ENCODE measurements at regions not wholly inside any gene's neighbourhood (a gene's known extent, or its start where the extent isn't known, plus 50 kb on each side); places are given as distances from the start of the nearest gene placed in this dataset.

GRCh38 chr3:76958274-76958673 is 81.6 kb upstream of the ROBO2 start:
- TF ChIP-seq, protein P1, sequence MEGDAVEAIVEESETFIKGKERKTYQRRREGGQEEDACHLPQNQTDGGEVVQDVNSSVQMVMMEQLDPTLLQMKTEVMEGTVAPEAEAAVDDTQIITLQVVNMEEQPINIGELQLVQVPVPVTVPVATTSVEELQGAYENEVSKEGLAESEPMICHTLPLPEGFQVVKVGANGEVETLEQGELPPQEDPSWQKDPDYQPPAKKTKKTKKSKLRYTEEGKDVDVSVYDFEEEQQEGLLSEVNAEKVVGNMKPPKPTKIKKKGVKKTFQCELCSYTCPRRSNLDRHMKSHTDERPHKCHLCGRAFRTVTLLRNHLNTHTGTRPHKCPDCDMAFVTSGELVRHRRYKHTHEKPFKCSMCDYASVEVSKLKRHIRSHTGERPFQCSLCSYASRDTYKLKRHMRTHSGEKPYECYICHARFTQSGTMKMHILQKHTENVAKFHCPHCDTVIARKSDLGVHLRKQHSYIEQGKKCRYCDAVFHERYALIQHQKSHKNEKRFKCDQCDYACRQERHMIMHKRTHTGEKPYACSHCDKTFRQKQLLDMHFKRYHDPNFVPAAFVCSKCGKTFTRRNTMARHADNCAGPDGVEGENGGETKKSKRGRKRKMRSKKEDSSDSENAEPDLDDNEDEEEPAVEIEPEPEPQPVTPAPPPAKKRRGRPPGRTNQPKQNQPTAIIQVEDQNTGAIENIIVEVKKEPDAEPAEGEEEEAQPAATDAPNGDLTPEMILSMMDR (IDR thresholded peaks at IDR 0.05): no peak
- TF ChIP-seq POLR2A (IDR thresholded peaks at IDR 0.05): no peak
